HT1080 (cell line): ENCODE measurements at regions not wholly inside any gene's neighbourhood (a gene's known extent, or its start where the extent isn't known, plus 50 kb on each side); places are given as distances from the start of the nearest gene placed in this dataset.
A peak's percentile ranks its signal among the peaks of the same experiment; 100 is the strongest.
"Not testable (repeated sequence)": the region's sequence is repeated elsewhere in the genome, so short reads cannot be mapped to it uniquely, and the experiment has no call there.

Experiments
- DNase-seq: peaks from one replicate; pipeline ENCODE4 v3.0.0-alpha.2; 2015; ENCODE audit warnings: low read depth

GRCh38 chr16:29237495-29237894 lies 169.0 kb downstream of the NPIPB11 start:
- DNase-seq = not testable (repeated sequence)

GRCh38 chr16:29237023-29237422 lies 169.5 kb downstream of the NPIPB11 start:
- not testable (repeated sequence) for DNase-seq

- DNase-seq = not testable (repeated sequence)
These were observed 170.6 kb downstream of the NPIPB11 start for GRCh38 chr16:29235836-29236370.

GRCh38 chr16:29234536-29235275 lies 171.8 kb downstream of the NPIPB11 start:
- not testable (repeated sequence) for DNase-seq

GRCh38 chr16:29233705-29234404 lies 172.7 kb downstream of the NPIPB11 start:
- DNase-seq = not testable (repeated sequence)

GRCh38 chr16:29232811-29233704 lies 173.5 kb downstream of the NPIPB11 start:
- no peak for DNase-seq

- not testable (repeated sequence) for DNase-seq
These were observed 174.3 kb downstream of the NPIPB11 start for GRCh38 chr16:29232160-29232705.

- DNase-seq = no peak
These were observed 175.3 kb downstream of the NPIPB11 start for GRCh38 chr16:29231244-29231643.

- no peak for DNase-seq
These were observed 175.8 kb downstream of the NPIPB11 start for GRCh38 chr16:29230671-29231096.

- DNase-seq = not testable (repeated sequence)
These were observed 176.4 kb downstream of the NPIPB11 start for GRCh38 chr16:29230006-29230668.

GRCh38 chr16:29229616-29230005 lies 176.9 kb downstream of the NPIPB11 start:
- DNase-seq = not testable (repeated sequence)

- not testable (repeated sequence) for DNase-seq
These were observed 177.6 kb downstream of the NPIPB11 start for GRCh38 chr16:29228664-29229611.

GRCh38 chr16:29227751-29228663 lies 178.5 kb downstream of the NPIPB11 start:
- DNase-seq = peak; percentile 33

- DNase-seq = no peak
These were observed 179.7 kb downstream of the NPIPB11 start for GRCh38 chr16:29226782-29227181.

- DNase-seq = not testable (repeated sequence)
These were observed 181.8 kb downstream of the NPIPB11 start for GRCh38 chr16:29224675-29225074.

- DNase-seq = not testable (repeated sequence)
These were observed 183.9 kb downstream of the NPIPB11 start for GRCh38 chr16:29222615-29223014.

GRCh38 chr16:29222008-29222407 lies 184.5 kb downstream of the NPIPB11 start:
- DNase-seq = not testable (repeated sequence)

- peak; percentile 47 for DNase-seq
These were observed 185.1 kb downstream of the NPIPB11 start for GRCh38 chr16:29221281-29221955.
